SW 1271 (cell line): ENCODE measurements at regions not wholly inside any gene's neighbourhood (a gene's known extent, or its start where the extent isn't known, plus 50 kb on each side); places are given as distances from the start of the nearest gene placed in this dataset.
"Not testable (repeated sequence)": the region's sequence is repeated elsewhere in the genome, so short reads cannot be mapped to it uniquely, and the experiment has no call there.

ENCODE experiments used
- DNase-seq, 2 experiments: peaks; one replicate each; lab custom pipeline; 2025; lab: John Stamatoyannopoulos, UW

DNA sequence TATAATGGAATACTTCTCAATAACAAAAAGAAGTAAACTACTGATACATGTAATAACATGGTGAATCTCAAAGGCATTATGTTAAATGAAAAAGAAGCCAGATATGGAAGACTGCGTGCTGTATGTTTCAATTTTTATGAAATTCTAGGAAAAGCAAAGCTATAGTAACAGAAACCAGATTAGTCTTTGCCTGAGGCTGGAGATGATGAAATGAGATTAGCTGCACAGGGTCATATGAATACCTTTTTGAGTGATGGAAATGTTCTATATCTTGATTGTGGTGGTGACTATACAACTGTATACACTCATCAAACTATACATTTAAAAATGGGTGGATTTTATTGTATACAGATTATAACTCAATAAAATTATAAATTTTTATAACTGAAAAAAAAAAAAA, 113.5 kb downstream of the TMEM30B start:
- DNase-seq = no peak

- DNase-seq = peak in 1 of 2 experiments; percentile 12
These were observed 120.3 kb downstream of the TMEM30B start for GRCh38 chr14:61160798-61161197.

GRCh38 chr14:61154641-61155040, 126.5 kb downstream of the TMEM30B start:
- no peak for DNase-seq

DNA sequence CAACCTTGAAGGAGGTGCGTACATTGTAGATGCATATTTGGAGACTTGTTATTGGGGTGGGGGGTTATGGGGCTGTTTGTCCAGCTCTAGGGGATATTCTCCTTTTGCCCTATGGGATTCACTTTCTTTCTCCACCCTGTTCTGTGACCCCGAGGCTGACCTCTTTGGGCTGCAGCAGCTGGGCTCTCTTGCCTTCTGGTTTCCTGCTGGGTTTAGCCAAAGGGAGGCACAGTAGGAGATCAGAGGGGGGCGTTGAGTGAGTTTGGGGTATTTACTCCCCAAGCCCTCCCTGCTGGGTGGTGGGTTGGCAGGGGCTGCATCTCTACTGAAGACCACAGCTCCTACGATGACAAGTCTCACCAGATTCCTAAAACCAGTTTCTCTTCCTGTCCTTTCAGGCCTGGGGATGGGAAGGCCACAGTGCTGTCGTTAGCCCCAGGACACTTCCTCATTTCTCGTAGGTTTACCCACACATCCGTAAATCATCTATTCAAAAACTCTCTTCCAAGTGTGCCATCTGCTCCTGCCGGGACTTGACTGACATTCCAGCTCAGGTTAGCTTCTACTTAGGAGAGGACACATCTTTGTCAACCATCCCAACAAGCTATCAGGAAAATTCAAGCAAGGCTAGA, 127.1 kb downstream of the TMEM30B start:
- DNase-seq = no peak

DNA sequence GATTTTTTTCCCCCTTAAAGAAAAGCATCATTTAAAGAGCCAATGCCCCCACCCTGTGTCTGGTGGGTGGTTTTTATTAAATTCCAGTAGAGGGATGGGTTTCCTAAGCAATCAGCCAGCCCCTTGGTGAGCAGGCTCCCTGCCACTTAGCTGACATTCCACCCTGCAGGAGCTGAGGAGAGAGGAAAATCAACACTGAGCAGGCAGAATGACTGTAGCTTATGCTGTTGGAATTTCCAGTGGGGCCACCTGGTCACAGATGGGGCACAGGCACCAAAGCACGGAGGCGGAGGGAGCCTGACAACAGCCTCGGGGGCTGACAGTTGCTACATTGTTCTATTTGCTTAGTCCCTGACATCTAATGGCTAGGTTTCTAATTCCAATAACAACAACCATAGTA, 127.7 kb downstream of the TMEM30B start:
- DNase-seq = no peak

GRCh38 chr14:61152851-61153364, 128.2 kb downstream of the TMEM30B start:
- no peak for DNase-seq

- no peak for DNase-seq
These were observed 129.9 kb downstream of the TMEM30B start for GRCh38 chr14:61151251-61151650.

DNA sequence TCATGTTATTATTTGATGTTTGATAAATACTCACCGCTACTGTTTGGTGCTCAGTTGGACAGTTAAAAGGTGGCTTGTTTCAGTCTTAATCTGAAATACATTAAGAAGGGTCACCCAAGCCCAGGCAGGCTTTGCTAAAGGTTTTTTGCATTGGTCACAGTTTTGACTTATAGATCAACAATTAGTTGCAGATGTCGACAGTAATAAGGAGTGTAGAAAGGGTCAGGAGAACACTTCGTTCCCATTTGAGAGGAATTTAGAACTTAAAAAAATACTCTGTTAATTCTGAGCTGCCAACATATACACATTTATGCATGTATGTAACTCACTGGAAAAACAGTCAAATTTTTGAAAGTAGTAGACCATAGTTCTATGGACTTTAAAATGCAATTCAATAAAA, 130.3 kb downstream of the TMEM30B start:
- no peak for DNase-seq

GRCh38 chr14:61149896-61150295, 131.2 kb downstream of the TMEM30B start:
- DNase-seq = no peak

GRCh38 chr14:61148742-61149350, 132.3 kb downstream of the TMEM30B start:
- DNase-seq = no peak

GRCh38 chr14:61147831-61148549, 133.1 kb downstream of the TMEM30B start:
- DNase-seq = no peak

DNA sequence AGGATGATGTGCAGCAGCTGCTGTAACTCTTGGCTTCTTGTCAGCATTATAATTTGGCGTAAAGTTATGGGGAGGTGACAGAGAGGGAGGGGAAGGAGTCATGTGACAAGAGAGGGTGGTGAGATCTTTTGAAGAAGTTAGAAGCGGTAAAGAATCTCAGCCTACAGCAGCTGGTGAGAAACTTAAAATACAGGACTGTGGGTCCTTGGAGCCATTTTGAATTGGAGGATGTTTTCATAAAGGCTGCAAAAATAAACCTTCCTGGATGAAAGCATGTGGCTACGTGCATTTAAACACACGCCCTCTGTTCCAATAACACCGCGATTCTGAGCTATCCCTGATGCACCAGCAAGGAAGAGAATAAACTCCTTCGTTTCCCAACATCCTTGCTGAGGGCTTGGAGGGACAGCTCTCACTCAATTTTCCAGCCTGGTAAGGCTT, 133.7 kb downstream of the TMEM30B start:
- no peak for DNase-seq

GRCh38 chr14:61146899-61147298, 134.2 kb downstream of the TMEM30B start:
- DNase-seq = no peak

DNA sequence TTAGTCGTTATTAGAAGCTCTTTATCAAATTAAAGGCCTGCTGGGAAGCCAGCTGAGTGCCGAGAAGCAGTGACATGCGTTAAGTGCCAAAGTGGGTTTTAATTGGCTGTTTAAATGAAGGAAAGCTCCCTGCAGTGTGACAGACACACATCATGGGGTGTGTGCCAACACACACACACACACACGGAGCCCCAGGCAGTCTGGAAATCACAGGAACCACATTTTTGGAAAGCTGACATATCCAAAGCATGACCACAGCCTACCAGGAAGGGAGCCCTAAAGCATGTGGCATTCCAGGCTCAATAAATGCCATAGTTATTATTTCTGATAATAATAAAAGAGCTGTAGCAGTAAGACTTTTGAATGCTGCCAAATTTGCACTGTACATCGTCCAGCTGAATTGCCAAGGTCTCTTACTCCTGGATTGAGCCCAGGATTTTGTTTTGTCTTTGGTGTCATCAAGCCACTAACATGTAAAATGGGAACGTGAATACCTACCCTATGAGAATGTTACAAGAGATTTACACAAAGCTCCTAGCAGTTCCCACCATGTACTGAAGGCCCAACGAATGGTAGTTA, 135.1 kb downstream of the TMEM30B start:
- DNase-seq = no peak

DNA sequence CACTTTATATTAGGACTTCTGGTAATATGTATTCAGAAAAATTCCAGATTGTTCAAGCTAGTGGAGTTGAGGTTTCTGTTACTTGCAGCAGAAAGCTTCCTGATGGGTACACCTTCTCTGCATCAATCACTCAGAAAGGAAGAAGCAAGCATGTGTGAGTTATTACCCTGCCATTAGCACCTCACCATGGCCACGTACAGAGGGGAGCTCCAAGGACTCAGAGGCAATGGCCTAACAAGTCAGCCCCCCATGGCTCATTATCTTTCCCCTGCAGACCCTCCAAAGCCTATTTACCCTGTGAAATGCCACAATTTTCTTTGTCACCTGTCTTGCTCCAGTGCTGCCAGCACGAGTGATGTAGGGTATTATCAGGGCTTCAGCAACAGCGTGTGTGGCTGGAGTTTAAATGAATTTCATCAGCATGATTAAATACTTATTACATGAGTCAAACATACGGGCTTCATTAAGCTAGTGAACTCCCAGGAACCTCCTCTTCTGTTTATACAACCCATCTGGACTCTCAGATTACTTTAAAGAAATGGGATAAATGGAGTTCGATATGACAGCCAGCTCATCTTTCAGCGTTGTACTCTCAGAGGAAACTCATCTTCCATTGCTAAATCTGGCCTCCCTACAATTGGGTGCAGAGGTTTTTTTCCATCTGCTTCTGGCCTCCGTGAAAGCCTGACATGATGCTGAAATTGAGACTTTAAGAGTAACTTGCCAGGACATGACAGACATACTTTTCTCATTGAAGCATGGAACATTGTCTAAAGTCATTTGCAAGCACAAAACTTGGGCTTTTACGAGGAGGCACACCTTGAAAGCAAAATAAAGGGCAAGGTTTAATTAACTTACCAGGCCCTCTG, 135.9 kb downstream of the TMEM30B start:
- no peak for DNase-seq

DNA sequence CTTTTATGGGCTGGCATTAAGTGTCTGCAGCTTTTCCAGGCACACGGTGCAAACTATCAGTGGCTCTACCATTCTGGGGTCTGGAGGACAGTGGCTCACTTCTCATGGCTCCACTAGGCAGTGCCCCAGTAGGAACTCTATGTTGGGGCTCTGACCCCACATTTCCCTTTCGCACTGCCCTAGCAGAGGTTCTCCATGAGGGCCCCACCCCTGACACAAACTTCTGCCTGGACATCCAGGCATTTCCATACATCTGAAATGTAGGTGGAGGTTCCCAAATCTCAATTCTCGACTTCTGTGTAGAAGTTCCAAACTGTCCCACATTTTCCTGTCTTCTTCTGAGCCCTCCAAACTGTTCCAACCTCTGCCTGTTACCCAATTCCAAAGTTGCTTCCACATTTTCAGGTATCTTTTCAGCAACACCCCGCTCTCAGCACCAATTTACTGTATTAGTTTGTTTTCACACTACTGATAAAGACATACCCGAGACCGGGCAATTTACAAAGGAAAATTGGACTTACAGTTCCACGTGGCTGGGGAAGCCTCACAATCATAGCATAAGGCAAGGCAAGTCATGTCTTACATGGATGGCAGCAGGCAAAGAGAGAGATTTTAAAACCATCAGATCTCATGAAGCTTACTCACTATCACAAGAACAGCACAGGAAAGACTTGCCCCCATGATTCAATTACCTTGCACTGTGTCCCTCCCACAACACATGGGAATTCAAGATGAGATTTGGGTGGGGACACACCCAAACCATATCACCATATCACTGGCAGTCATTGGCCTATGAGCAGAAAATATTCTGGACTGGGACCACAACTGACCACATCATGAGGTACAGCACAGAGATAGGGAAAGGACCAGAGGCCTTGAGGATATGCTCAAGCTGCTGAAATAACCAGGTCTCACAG, 136.8 kb downstream of the TMEM30B start:
- not testable (repeated sequence) for DNase-seq

DNA sequence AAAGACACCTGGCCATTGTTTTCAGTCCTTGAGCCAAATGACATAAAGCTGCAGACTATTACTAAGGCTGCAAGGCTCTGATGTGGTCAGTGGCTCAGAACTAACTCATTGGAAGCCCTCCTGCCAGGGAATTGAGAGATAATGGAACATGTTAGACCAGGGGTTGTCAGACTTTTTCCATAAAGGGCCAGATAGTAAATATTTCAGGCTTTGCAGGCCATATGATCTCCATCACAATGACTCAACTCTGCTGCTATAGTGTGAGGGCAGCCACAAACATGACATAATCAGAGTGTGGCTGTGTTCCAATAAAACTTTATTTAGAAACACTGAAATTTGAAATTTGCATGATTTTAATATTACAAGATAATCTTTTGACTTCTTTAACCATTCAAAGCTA, 140.3 kb downstream of the TMEM30B start:
- DNase-seq = no peak

DNA sequence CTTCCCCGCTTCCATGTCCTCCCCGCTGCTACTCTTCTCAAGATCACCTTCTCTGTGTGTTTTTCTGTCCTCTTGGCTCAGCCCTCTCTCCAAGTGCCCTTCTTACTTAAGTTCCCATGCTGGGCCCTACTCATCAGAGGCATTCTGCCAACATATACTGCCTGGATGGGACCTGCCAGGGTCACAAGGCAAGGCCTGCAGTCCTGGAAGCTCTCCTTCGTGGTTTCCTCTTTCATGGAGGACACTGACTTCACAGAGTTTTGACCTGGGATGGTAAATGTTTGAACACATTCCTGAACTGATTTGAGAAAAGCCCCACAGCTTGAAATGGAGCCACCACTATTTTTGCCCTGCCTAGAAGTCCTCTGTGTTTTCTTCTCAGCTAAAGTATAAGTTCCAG, 140.9 kb downstream of the TMEM30B start:
- no peak for DNase-seq

GRCh38 chr14:61139006-61139599, 142.0 kb downstream of the TMEM30B start:
- no peak for DNase-seq

GRCh38 chr14:61132894-61133293, 148.2 kb downstream of the TMEM30B start:
- DNase-seq = no peak
